ENCODE measurements at regions not wholly inside any gene's neighbourhood (a gene's known extent, or its start where the extent isn't known, plus 50 kb on each side); places are given as distances from the start of the nearest gene placed in this dataset.

GRCh38 chr6:132931313-132931712 lies 116.9 kb downstream of the RPS12 start (continued):
- TF ChIP-seq RXRA (IDR thresholded peaks at IDR 0.05; ENCODE audit: insufficient read depth, low read depth, low read length) (no peak), RNF2 (IDR thresholded peaks at IDR 0.05; ENCODE audit: borderline replicate concordance, low read depth, low read length, missing control alignments, poor library complexity, severe bottlenecking) (no peak), KDM5A (IDR thresholded peaks at IDR 0.05; ENCODE audit: low read length) (no peak), EP300 (IDR thresholded peaks at IDR 0.05; ENCODE audit: borderline replicate concordance in 1 of 2, low read depth in 2 of 2, low read length in 2 of 2) (no peak)

All from H1 (cell line).